Spinal cord (tissue), 9 donors: ENCODE measurements at regions not wholly inside any gene's neighbourhood (a gene's known extent, or its start where the extent isn't known, plus 50 kb on each side); places are given as distances from the start of the nearest gene placed in this dataset.
A peak's percentile ranks its signal among the peaks of the same experiment; 100 is the strongest.

ENCODE experiments used
- DNase-seq, 6 donors: peaks; one replicate each; pipeline versions ENCODE4 v3.0.0 to v3.0.0-alpha.2; 2013 to 2015; ENCODE audit warnings: low spot score in 6 of 6, low read depth in 4 of 6
- H3K27ac ChIP-seq: one replicate; pipeline ENCODE4 v1.5.1; 2013; ENCODE audit warnings: low read depth, low read length, control low read depth
- H3K27me3 ChIP-seq: one replicate; pipeline ENCODE4 v1.6.1; 2013; ENCODE audit warnings: low read length; ENCODE audit not compliant: control insufficient read depth, insufficient read depth
- H3K36me3 ChIP-seq: one replicate; pipeline ENCODE4 v1.6.1; 2013; ENCODE audit warnings: low read length; ENCODE audit not compliant: control insufficient read depth, insufficient read depth
- H3K4me1 ChIP-seq: one replicate; pipeline ENCODE4 v1.6.1; 2013; ENCODE audit warnings: low read length; ENCODE audit not compliant: control insufficient read depth, insufficient read depth
- H3K4me3 ChIP-seq: one replicate; pipeline ENCODE4 v1.5.1; 2013; ENCODE audit warnings: low read depth, low read length, control low read depth
- H3K9me3 ChIP-seq: one replicate; pipeline ENCODE4 v1.6.1; 2013; ENCODE audit warnings: low read length; ENCODE audit not compliant: control insufficient read depth, insufficient read depth
- WGBS: methylation state at CpG from one replicate; pipeline ENCODE4 v1.1.5; 2013; ENCODE audit warnings: missing lambda C conversion rate; ENCODE audit not compliant: insufficient coverage; 5-methylcytosine and 5-hydroxymethylcytosine counted together
- donor health status: healthy.

DNA sequence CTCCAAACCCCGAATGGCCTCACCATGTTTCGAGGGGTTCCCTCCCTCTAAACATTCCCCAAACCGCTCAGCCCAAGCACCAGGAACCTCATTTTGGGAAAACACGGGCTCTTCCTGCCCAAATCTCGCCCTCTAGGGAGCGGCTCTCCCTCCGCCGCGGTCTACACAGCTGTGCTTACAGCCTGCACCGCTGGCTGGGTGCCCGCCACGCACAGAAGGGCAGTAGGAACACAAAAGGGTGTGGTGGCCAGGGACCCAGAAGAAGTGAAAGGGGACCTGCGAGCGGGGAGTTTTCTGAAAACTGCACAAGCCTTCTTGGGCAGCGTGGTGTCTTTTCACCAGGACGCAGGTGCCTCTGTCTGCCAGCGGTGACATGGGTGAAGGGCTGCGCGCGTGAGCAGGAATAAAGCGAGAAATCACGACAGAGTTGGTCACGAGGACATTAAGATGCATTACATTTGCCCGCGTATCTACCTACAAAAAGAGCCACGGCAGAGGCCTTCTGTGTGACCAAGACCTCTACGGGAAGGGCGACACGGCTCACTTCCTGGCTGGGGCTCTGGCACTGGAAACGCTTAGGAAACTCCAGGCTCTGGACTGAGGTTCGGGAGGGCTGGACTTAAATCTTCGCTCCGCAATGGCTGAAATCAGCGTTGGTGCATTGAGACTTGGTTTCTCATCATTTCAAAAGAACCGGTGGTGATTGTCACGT, 171.7 kb downstream of the LSM5 start:
- Histone ChIP-seq H3K36me3 (no peaks in the 10 kb centered on the region), H3K4me3 (peak overlapping the region; percentile 28), H3K27ac (no peak overlapping the region), H3K4me1 (peaks cover 12% of the 10 kb centered on the region), H3K9me3 (no peaks in the 10 kb centered on the region), H3K27me3 (peaks cover 13% of the 10 kb centered on the region)
- peak in 2 of 6 donors; percentile 43 to 71 for DNase-seq
- WGBS, result 13% methylated on average over 36 of the region's 36 CpGs

- Histone ChIP-seq H3K9me3 (no peaks in the 10 kb centered on the region), H3K4me1 (peaks cover 12% of the 10 kb centered on the region), H3K36me3 (no peaks in the 10 kb centered on the region), H3K27me3 (peaks cover 13% of the 10 kb centered on the region), H3K27ac (no peak overlapping the region), H3K4me3 (no peak overlapping the region)
- DNase-seq, result peak in 1 of 6 donors; percentile 10
- WGBS, result 70% methylated on average over 3 of the region's 4 CpGs
These were observed 173.3 kb downstream of the LSM5 start for GRCh38 chr7:32316839-32317238.

GRCh38 chr7:32314761-32315160, 175.4 kb downstream of the LSM5 start:
- no peak overlapping the region for H3K4me3 ChIP-seq
- no peak for DNase-seq
- no CpG with 5 or more reads among the region's 2 CpGs for WGBS
- H3K27me3 ChIP-seq, result peaks cover 13% of the 10 kb centered on the region
- no peaks in the 10 kb centered on the region for H3K36me3 ChIP-seq
- no peaks in the 10 kb centered on the region for H3K9me3 ChIP-seq
- peaks cover 12% of the 10 kb centered on the region for H3K4me1 ChIP-seq
- no peak overlapping the region for H3K27ac ChIP-seq

DNA sequence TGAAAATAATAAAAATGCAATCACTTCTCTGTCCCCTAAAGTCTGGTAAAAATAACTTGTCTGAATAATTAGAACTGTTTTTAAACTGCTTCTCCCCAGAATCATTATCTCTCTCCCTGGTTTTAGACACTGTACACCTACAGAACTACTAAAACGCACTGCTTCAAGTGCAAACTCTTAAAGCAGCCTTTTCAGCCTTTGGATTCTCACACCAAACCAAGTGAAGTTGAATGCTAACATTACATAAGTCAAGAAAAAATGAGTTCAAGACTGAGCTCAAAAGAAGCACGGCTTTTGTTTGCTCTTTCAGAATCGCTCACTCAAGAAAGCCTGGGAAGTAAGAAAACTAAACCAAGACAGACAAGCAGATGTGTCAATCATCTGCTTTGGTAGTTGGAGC, 188.8 kb downstream of the LSM5 start:
- H3K27me3 ChIP-seq, result peaks cover 35% of the 10 kb centered on the region
- H3K36me3 ChIP-seq, result no peaks in the 10 kb centered on the region
- no peak overlapping the region for H3K27ac ChIP-seq
- H3K9me3 ChIP-seq, result no peaks in the 10 kb centered on the region
- H3K4me3 ChIP-seq, result no peak overlapping the region
- peaks cover 11% of the 10 kb centered on the region for H3K4me1 ChIP-seq
- WGBS, result 82% methylated on average over 2 of the region's 3 CpGs
- no peak for DNase-seq

- DNase-seq, result peak in 1 of 6 donors; percentile 47
- H3K27ac ChIP-seq, result no peak overlapping the region
These were observed 191.0 kb downstream of the LSM5 start for GRCh38 chr7:32299133-32299702.

DNA sequence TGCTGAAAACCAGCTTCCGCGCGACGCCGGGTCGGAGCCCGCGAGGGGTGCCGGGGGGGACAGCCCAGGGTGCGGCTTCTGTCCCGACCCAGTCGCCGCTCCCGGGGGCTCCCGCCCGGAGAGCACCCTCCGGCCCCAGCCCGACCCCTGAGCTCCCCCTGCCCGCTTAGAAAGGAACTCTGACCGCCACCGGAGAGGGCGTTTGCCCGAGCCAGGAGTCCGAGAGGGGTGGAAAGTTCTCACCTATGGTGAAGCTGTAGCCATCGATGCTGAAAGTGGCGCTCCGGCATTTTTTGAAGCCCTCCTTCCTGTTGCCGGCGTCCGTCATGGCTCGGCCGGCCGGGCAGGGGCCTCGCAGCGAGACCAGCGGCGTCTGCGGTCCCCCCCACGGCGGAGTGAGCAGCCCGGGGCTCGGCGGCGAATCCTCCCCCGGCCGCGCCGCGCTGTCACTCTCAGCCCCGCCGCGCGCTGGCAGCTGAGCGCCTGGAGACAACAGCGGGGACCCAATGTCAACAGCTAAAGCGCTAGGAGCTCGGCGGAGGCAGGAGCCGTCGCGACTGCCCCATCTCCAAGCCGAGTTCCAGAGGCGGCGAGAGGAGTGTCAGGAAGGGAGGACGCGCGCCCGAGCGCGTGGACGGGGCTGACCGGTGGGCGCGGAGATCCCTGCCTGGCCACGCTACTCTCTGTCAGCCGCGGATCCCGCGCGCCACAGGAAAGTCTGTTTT, 191.6 kb downstream of the LSM5 start:
- Histone ChIP-seq H3K36me3 (no peaks in the 10 kb centered on the region), H3K27ac (no peak overlapping the region), H3K4me1 (peaks cover 11% of the 10 kb centered on the region), H3K27me3 (peaks cover 33% of the 10 kb centered on the region), H3K9me3 (no peaks in the 10 kb centered on the region), H3K4me3 (peak overlapping the region; percentile 45)
- WGBS, result 0% methylated on average over 77 of the region's 80 CpGs
- DNase-seq, result peak in 2 of 6 donors; percentile 53 to 69

More at GRCh38 chr7:32299133-32299702, 191.0 kb downstream of the LSM5 start:
- Histone ChIP-seq H3K4me1 (peaks cover 11% of the 10 kb centered on the region), H3K27me3 (peaks cover 33% of the 10 kb centered on the region), H3K9me3 (no peaks in the 10 kb centered on the region), H3K36me3 (no peaks in the 10 kb centered on the region), H3K4me3 (peak overlapping the region; percentile 45)
- WGBS, result 24% methylated on average over 11 of the region's 17 CpGs

GRCh38 chr7:32293833-32294232, 196.3 kb downstream of the LSM5 start:
- no peak for DNase-seq
- Histone ChIP-seq H3K9me3 (no peaks in the 10 kb centered on the region), H3K4me1 (peaks cover 10% of the 10 kb centered on the region), H3K27ac (no peak overlapping the region), H3K27me3 (peaks cover 20% of the 10 kb centered on the region), H3K4me3 (no peak overlapping the region), H3K36me3 (no peaks in the 10 kb centered on the region)
- WGBS, result 48% methylated on average over 5 of the region's 5 CpGs

DNA sequence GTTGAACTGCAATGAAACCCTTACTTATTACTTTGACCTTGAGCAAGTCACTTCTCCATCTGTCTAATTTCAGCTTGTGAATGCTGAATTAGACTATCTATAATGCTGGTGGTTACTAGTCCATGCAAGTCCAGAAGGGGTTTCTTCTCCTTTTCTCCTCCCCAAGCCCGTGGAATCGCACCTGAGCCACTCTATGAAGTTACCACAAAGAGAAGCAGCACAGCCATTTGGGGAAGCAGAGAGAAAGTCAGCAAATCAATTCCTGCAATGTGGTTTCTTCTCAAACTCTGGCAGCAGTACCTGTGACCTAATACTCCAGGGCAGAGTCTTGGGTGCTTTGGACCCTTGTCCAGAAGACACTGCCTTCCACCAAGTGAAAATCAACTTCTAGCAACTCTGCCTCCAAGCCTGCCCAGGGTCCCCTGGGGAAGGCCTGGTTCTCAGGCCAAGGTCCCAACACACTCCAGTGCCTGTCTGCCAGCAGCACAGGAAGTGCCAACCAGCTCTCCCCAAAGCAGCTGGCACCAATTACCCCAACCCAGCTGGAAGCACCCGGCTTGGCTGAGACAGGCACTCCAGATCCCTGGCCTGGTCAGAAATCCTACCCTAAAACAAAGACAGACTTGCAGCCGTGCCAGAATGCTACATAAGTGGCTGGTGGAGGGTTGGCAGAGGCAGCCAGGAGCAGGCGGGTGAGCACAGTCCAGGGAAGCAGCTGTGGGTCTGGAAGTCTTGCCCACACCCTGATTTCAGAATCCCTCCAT, 200.3 kb downstream of the LSM5 start:
- Histone ChIP-seq H3K4me1 (peaks cover 4% of the 10 kb centered on the region), H3K4me3 (no peak overlapping the region), H3K27me3 (peaks cover 5% of the 10 kb centered on the region), H3K36me3 (no peaks in the 10 kb centered on the region), H3K27ac (no peak overlapping the region), H3K9me3 (no peaks in the 10 kb centered on the region)
- DNase-seq, result peak in 2 of 6 donors; percentile 67 to 90
- 62% methylated on average over 4 of the region's 5 CpGs for WGBS

GRCh38 chr7:32285698-32286097, 204.5 kb downstream of the LSM5 start:
- H3K27me3 ChIP-seq, result no peaks in the 10 kb centered on the region
- H3K27ac ChIP-seq, result no peak overlapping the region
- no CpG with 5 or more reads among the region's 2 CpGs for WGBS
- H3K9me3 ChIP-seq, result no peaks in the 10 kb centered on the region
- H3K4me3 ChIP-seq, result no peak overlapping the region
- peaks cover 4% of the 10 kb centered on the region for H3K4me1 ChIP-seq
- no peaks in the 10 kb centered on the region for H3K36me3 ChIP-seq
- no peak for DNase-seq
